OCI-LY3 (cell line): ENCODE measurements at regions not wholly inside any gene's neighbourhood (a gene's known extent, or its start where the extent isn't known, plus 50 kb on each side); places are given as distances from the start of the nearest gene placed in this dataset.

Experiments
- CTCF ChIP-seq: fragments of 200-600, 300-600 bp; sonication (generic); IDR thresholded peaks from 2 replicates; pipeline ENCODE4 v1.5.1; 2014; ENCODE audit warnings: antibody characterized with exemption, low read length, low read depth
- EZH2phosphoT487 ChIP-seq: fragments of 200-600 bp; shearing (Covaris generic); IDR thresholded peaks from 2 replicates; pipeline ENCODE4 v1.6.1; 2018; ENCODE audit warnings: antibody characterized with exemption, mixed run types, low read depth

GRCh38 chrX:10358958-10359357 lies 202.2 kb downstream of the CLCN4 start:
- TF ChIP-seq CTCF (no peak), EZH2phosphoT487 (no peak)
